ENCODE measurements at regions not wholly inside any gene's neighbourhood (a gene's known extent, or its start where the extent isn't known, plus 50 kb on each side); places are given as distances from the start of the nearest gene placed in this dataset.

DNA sequence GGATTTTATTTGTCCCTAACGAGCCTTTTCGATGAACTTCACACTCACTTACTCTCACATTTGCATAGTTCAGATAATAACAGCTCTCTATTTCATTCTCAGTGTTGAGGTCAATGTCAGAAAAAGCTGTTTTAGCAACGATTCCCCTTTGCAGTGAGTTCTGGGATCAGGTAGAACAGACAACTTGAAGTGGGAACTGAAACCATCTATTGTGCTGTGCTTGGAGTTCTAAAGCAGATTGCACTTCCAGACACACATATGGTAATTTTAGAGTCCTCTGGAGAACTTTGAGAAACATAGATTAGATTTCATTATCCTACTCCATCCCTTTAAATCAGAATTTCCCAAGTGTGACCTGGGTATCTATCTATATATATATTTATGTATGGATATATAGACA lies 124.6 kb upstream of the BLID start:
- intact Hi-C loops (cut with DNase I; ENCODE audit: low total_unique reads), result no loop called here
- Histone ChIP-seq H3K27me3 (no peaks in the 10 kb centered on the region), H3K4me1 (no peaks in the 10 kb centered on the region), H3K4me3 (no peak overlapping the region), H3K27ac (no peak overlapping the region), H3K36me3 (ENCODE audit: low read depth, missing control alignments) (no peaks in the 10 kb centered on the region), H3K9me3 (no peaks in the 10 kb centered on the region)
- TF ChIP-seq, protein P1, sequence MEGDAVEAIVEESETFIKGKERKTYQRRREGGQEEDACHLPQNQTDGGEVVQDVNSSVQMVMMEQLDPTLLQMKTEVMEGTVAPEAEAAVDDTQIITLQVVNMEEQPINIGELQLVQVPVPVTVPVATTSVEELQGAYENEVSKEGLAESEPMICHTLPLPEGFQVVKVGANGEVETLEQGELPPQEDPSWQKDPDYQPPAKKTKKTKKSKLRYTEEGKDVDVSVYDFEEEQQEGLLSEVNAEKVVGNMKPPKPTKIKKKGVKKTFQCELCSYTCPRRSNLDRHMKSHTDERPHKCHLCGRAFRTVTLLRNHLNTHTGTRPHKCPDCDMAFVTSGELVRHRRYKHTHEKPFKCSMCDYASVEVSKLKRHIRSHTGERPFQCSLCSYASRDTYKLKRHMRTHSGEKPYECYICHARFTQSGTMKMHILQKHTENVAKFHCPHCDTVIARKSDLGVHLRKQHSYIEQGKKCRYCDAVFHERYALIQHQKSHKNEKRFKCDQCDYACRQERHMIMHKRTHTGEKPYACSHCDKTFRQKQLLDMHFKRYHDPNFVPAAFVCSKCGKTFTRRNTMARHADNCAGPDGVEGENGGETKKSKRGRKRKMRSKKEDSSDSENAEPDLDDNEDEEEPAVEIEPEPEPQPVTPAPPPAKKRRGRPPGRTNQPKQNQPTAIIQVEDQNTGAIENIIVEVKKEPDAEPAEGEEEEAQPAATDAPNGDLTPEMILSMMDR (IDR thresholded peaks at IDR 0.05), result no peak
- TF ChIP-seq POLR2A (IDR thresholded peaks at IDR 0.05), result no peak
- WGBS, 2 donors, result 80 to 86% methylated on average over 3 of the region's 3 CpGs
- DNase-seq, result no peak

DNA sequence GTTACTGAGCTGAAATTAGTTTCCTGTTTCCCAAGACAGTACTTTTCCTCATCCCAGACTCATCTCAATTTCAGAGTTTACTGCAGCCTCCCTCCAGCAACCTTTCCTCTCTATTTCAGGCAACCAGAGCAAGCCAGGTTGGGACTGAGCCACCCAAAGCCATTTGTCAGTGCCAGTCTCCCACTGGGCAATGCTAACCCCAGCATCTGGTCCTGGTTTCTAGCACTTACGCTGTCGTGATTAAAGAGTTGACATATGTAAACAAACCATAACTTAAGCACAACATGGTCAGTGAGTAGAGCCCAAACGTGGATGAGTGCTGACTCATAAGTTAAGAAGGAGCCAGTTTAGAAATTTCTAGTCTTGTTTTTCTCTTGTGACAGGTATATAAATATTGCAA lies 119.6 kb upstream of the BLID start:
- TF ChIP-seq, protein P1 (IDR thresholded peaks at IDR 0.05), result no peak
- TF ChIP-seq POLR2A (IDR thresholded peaks at IDR 0.05), result no peak
- H3K27me3 ChIP-seq, result no peaks in the 10 kb centered on the region
- no peaks in the 10 kb centered on the region for H3K4me1 ChIP-seq
- H3K9me3 ChIP-seq, result no peaks in the 10 kb centered on the region
- H3K4me3 ChIP-seq, result no peak overlapping the region
- H3K36me3 ChIP-seq (ENCODE audit: low read depth, missing control alignments), result no peaks in the 10 kb centered on the region
- H3K27ac ChIP-seq, result no peak overlapping the region
- DNase-seq, result no peak
- intact Hi-C loops (cut with DNase I; ENCODE audit: low total_unique reads), result no loop called here
- 75 to 82% methylated on average over 3 of the region's 3 CpGs for WGBS, 2 donors

DNA sequence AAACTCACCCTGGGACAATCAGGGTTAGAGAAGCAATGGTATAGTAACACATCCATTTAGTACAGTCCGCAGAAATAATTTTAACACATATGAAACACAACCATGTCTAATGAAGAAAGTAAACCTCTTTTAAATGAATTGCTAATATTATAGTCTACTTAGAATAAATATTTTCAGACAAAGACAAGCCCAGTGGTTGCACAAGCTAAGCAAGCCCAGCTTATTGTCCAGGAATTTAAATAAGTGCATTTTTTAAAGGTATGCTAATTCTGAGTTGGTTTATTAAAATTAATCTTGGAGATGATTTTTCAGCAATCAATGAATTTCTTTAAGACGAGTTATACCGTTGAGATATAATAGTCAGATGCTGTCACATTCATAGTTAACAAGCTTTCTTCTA lies 118.8 kb upstream of the BLID start:
- intact Hi-C loops (cut with DNase I; ENCODE audit: low total_unique reads), result no loop called here
- Histone ChIP-seq H3K27ac (no peak overlapping the region), H3K27me3 (no peaks in the 10 kb centered on the region), H3K4me3 (no peak overlapping the region), H3K9me3 (no peaks in the 10 kb centered on the region), H3K4me1 (no peaks in the 10 kb centered on the region), H3K36me3 (ENCODE audit: low read depth, missing control alignments) (no peaks in the 10 kb centered on the region)
- 91 to 96% methylated on average over 3 of the region's 3 CpGs for WGBS, 2 donors
- TF ChIP-seq POLR2A (IDR thresholded peaks at IDR 0.05), result no peak
- TF ChIP-seq, protein P1 (IDR thresholded peaks at IDR 0.05), result no peak
- no peak for DNase-seq

DNA sequence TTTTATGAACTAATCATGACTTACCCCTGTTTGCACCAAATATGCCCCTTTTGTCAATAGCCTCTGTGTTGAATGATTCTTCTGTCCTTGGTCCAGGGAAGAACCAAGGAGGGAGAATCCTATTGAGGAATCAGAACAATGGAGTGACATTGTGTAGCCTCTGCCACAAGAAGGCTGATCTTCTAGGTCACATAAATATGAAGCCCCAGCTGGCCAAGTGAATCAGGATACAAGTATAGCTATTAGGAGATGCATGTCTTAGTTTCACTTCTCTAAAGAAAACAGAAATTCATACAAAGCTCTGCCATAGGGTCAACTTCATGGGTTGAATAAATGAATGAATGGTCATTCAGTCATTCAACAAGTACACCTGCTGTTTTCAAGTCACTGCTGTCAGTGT lies 118.2 kb upstream of the BLID start:
- intact Hi-C loops (cut with DNase I; ENCODE audit: low total_unique reads), result no loop called here
- TF ChIP-seq, protein P1 (IDR thresholded peaks at IDR 0.05), result no peak
- TF ChIP-seq POLR2A (IDR thresholded peaks at IDR 0.05), result no peak
- Histone ChIP-seq H3K27me3 (no peaks in the 10 kb centered on the region), H3K4me3 (no peak overlapping the region), H3K4me1 (peaks cover 3% of the 10 kb centered on the region), H3K27ac (no peak overlapping the region), H3K9me3 (no peaks in the 10 kb centered on the region), H3K36me3 (ENCODE audit: low read depth, missing control alignments) (no peaks in the 10 kb centered on the region)
- DNase-seq, result no peak

DNA sequence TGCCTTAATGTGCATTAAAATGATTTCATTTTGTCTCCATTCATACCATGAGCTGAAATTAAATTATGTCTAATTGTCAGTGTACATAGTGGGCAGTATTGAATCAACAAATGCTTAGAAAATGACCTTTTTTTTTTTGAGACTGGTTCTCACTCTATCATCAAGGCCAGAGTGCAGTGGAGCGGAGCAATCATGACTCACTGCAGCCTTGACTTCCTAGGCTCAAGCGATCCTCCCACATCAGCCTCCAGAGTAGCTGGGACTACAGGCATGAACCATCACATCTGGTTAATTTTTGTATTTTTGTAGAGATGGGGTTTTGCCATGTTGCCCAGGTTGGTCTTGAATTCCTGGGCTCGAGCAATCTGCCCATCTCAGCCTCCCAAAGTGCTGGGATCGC lies 117.0 kb upstream of the BLID start:
- H3K36me3 ChIP-seq (ENCODE audit: low read depth, missing control alignments), result no peaks in the 10 kb centered on the region
- H3K27ac ChIP-seq, result no peak overlapping the region
- 82 to 84% methylated on average over 4 of the region's 4 CpGs for WGBS, 2 donors
- no peak for DNase-seq
- TF ChIP-seq, protein P1 (IDR thresholded peaks at IDR 0.05), result no peak
- no peak for TF ChIP-seq POLR2A (IDR thresholded peaks at IDR 0.05)
- H3K9me3 ChIP-seq, result no peaks in the 10 kb centered on the region
- H3K27me3 ChIP-seq, result no peaks in the 10 kb centered on the region
- H3K4me1 ChIP-seq, result peaks cover 4% of the 10 kb centered on the region
- H3K4me3 ChIP-seq, result no peak overlapping the region
- intact Hi-C loops (cut with DNase I; ENCODE audit: low total_unique reads), result no loop called here

Measured in testis (tissue), 2 donors.